ENCODE measurements at regions not wholly inside any gene's neighbourhood (a gene's known extent, or its start where the extent isn't known, plus 50 kb on each side); places are given as distances from the start of the nearest gene placed in this dataset.

DNA sequence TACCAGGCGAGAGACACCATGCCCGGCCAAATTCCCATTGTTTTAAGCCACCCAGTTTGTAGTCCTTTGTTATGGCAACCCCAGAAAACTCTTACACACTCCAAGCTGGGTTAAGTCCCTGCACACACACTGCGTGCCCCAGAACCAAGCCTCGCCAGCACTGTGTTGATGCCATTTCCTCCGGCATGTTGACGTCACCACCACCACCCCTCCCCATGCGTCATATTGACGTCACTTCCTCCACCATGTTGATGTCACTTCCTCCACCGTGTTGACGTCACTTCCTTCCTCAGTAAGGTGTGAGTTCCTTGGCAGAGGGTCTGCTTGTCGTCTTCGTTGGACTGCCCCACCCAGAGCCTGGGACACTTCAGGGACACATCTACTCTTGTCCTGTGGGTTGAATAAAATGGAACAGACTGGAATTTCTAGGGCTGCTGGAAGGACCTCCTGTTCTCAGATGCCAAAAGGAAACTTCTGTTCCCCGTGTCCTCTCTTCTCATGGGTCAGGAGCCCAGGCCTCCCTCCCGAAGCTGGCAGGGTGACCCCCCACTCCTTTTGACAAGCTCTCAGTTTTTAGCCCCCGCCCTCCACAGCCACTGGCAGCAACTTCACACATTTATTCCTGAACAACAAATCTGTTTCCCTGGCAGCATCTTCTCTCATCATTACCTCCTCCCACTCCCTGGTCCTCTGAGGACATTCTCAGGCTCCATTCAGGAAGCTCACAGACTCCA is 643.3 kb downstream of the NPHP4 start:
- Histone ChIP-seq H3K27me3 (ENCODE audit: control insufficient read depth, insufficient read depth, low read length) (no peaks in the 10 kb centered on the region), H3K4me1 (ENCODE audit: control insufficient read depth in 2 of 3, insufficient read depth in 2 of 3, low read depth in 1 of 3, low read length in 3 of 3) (no peaks in the 10 kb centered on the region), H3K27ac (ENCODE audit: low read depth in 2 of 2, low read length in 2 of 2) (no peak overlapping the region), H3K9me3 (ENCODE audit: control insufficient read depth in 2 of 3, insufficient read depth in 1 of 3, low read length in 3 of 3) (peaks cover 0 to 7% (median 0%) of the 10 kb centered on the region in 3 donors), H3K4me3 (ENCODE audit: low read length in 3 of 3) (no peak overlapping the region), H3K36me3 (ENCODE audit: control insufficient read depth in 2 of 3, insufficient read depth in 3 of 3, low read length in 3 of 3) (no peaks in the 10 kb centered on the region), H3K9ac (ENCODE audit: low read length in 3 of 3) (no peak overlapping the region)
- TF ChIP-seq, protein P1, sequence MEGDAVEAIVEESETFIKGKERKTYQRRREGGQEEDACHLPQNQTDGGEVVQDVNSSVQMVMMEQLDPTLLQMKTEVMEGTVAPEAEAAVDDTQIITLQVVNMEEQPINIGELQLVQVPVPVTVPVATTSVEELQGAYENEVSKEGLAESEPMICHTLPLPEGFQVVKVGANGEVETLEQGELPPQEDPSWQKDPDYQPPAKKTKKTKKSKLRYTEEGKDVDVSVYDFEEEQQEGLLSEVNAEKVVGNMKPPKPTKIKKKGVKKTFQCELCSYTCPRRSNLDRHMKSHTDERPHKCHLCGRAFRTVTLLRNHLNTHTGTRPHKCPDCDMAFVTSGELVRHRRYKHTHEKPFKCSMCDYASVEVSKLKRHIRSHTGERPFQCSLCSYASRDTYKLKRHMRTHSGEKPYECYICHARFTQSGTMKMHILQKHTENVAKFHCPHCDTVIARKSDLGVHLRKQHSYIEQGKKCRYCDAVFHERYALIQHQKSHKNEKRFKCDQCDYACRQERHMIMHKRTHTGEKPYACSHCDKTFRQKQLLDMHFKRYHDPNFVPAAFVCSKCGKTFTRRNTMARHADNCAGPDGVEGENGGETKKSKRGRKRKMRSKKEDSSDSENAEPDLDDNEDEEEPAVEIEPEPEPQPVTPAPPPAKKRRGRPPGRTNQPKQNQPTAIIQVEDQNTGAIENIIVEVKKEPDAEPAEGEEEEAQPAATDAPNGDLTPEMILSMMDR (IDR thresholded peaks at IDR 0.05; ENCODE audit: borderline replicate concordance, extremely low read depth, insufficient read depth): no peak
- DNase-seq (no peak), FAIRE-seq (no peak)
- intact Hi-C loops (cut with DNase I): no loop called here

DNA sequence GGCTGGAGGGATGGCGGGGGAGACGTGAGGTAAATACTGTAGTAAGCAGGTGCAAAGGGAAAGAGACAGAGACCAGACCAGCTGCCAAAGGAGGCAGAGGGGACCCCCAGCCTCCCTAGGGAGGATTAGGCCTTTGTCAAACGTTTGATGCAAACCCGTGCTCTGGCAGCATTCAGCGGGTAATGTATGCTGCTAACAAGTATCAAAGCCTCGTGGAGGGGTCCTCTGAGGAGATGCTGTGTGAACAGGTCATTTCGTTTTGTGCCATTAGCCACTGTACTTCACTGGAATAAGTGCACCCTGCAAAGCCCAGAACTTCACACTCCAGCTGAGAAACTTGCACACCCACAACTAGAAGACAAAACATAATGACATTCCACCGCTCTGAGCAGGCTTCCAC is 644.5 kb downstream of the NPHP4 start:
- Histone ChIP-seq H3K36me3 (ENCODE audit: control insufficient read depth in 2 of 3, insufficient read depth in 3 of 3, low read length in 3 of 3) (no peaks in the 10 kb centered on the region), H3K4me1 (ENCODE audit: control insufficient read depth in 2 of 3, insufficient read depth in 2 of 3, low read depth in 1 of 3, low read length in 3 of 3) (no peaks in the 10 kb centered on the region), H3K9ac (ENCODE audit: low read length in 3 of 3) (no peak overlapping the region), H3K27me3 (ENCODE audit: control insufficient read depth, insufficient read depth, low read length) (no peaks in the 10 kb centered on the region), H3K9me3 (ENCODE audit: control insufficient read depth in 2 of 3, insufficient read depth in 1 of 3, low read length in 3 of 3) (no peaks in the 10 kb centered on the region), H3K4me3 (ENCODE audit: low read length in 3 of 3) (no peak overlapping the region), H3K27ac (ENCODE audit: low read depth in 2 of 2, low read length in 2 of 2) (no peak overlapping the region)
- FAIRE-seq (no peak), DNase-seq (no peak)
- intact Hi-C loops (cut with DNase I): no loop called here
- TF ChIP-seq, protein P1 (IDR thresholded peaks at IDR 0.05; ENCODE audit: borderline replicate concordance, extremely low read depth, insufficient read depth): no peak

DNA sequence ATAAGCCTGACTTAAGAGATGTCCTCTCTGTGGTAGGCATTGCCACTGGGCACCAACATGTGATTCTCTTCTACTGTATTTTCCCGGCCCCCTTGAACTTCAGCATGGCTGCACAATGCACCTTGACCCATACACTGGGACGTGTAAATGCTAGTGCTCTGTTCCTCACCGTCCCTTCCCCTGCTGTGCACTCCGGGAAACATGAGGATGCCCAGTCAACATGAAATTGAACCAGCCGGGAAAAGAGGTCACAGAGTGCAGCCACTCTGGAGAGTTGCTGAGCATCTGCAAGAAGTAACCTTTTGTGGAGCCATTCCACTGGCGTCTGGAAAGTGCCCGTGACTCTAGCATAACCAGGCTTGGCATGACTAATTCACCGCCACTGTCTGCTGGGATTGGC is 646.7 kb downstream of the NPHP4 start:
- H3K4me3 ChIP-seq (ENCODE audit: low read length in 3 of 3): no peak overlapping the region

More for the DNA sequence above, 646.7 kb downstream of the NPHP4 start:
- DNase-seq (no peak), FAIRE-seq (no peak)
- intact Hi-C loops (cut with DNase I): no loop called here
- Histone ChIP-seq H3K27me3 (ENCODE audit: control insufficient read depth, insufficient read depth, low read length) (no peaks in the 10 kb centered on the region), H3K4me1 (ENCODE audit: control insufficient read depth in 2 of 3, insufficient read depth in 2 of 3, low read depth in 1 of 3, low read length in 3 of 3) (no peaks in the 10 kb centered on the region), H3K9ac (ENCODE audit: low read length in 3 of 3) (no peak overlapping the region), H3K27ac (ENCODE audit: low read depth in 2 of 2, low read length in 2 of 2) (no peak overlapping the region), H3K36me3 (ENCODE audit: control insufficient read depth in 2 of 3, insufficient read depth in 3 of 3, low read length in 3 of 3) (no peaks in the 10 kb centered on the region), H3K9me3 (ENCODE audit: control insufficient read depth in 2 of 3, insufficient read depth in 1 of 3, low read length in 3 of 3) (no peaks in the 10 kb centered on the region)
- TF ChIP-seq, protein P1 (IDR thresholded peaks at IDR 0.05; ENCODE audit: borderline replicate concordance, extremely low read depth, insufficient read depth): no peak
